ENCODE measurements at regions not wholly inside any gene's neighbourhood (a gene's known extent, or its start where the extent isn't known, plus 50 kb on each side); places are given as distances from the start of the nearest gene placed in this dataset.
"Not testable (repeated sequence)": the region's sequence is repeated elsewhere in the genome, so short reads cannot be mapped to it uniquely, and the experiment has no call there.

DNA sequence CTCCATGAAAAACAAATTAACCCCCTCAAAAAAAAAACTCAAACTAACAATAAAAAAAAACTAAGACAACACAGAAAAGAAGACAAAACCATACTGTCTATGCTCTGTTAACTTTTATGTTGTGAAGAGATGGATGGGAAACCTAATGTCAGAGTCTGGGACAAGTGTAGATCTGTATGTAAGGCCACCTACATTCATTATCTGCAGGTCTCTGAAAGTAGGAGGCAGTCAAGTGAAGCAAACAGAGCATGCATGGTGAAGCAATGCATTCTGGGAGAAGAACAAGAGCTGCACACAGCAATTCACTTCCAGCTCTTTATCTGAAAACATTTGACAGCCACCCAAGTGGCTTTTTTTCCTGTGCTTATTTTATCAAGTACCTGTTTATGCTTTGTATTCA, 452.0 kb downstream of the EPHA7 start:
- FAIRE-seq, result no peak
- Histone ChIP-seq H2AFZ (ENCODE audit: control insufficient read depth, low read length) (no peak overlapping the region), H3K4me1 (ENCODE audit: control insufficient read depth, extremely low read depth, insufficient read depth, low read length) (no peaks in the 10 kb centered on the region), H4K20me1 (ENCODE audit: control insufficient read depth, extremely low read depth, insufficient read depth, low read length) (no peaks in the 10 kb centered on the region), H3K27ac (ENCODE audit: control insufficient read depth, insufficient read depth, low read length) (no peak overlapping the region), H3K27me3 (ENCODE audit: control insufficient read depth, extremely low read depth, insufficient read depth, low read length) (no peaks in the 10 kb centered on the region), H3K9ac (ENCODE audit: control insufficient read depth, extremely low read depth, insufficient read depth, low read length) (no peak overlapping the region), H3K9me1 (ENCODE audit: control insufficient read depth, extremely low read depth, insufficient read depth, low read length) (no peaks in the 10 kb centered on the region), H3K36me3 (ENCODE audit: control insufficient read depth in 2 of 2, extremely low read depth in 1 of 2, insufficient read depth in 2 of 2, low read length in 2 of 2) (no peaks in the 10 kb centered on the region), H3K4me3 (ENCODE audit: control insufficient read depth in 2 of 3, extremely low read depth in 1 of 3, insufficient read depth in 2 of 3, low read depth in 1 of 3, low read length in 3 of 3) (no peak overlapping the region), H3K9me3 (ENCODE audit: control insufficient read depth, low read depth, low read length) (no peaks in the 10 kb centered on the region), H3K79me2 (ENCODE audit: control insufficient read depth, insufficient read depth, low read length) (no peaks in the 10 kb centered on the region), H3K4me2 (ENCODE audit: control insufficient read depth, extremely low read depth, insufficient read depth, low read depth, low read length) (no peak overlapping the region)
- no peak for TF ChIP-seq EZH2 (IDR thresholded peaks at IDR 0.05; ENCODE audit: low read length)
- TF ChIP-seq, protein P1, sequence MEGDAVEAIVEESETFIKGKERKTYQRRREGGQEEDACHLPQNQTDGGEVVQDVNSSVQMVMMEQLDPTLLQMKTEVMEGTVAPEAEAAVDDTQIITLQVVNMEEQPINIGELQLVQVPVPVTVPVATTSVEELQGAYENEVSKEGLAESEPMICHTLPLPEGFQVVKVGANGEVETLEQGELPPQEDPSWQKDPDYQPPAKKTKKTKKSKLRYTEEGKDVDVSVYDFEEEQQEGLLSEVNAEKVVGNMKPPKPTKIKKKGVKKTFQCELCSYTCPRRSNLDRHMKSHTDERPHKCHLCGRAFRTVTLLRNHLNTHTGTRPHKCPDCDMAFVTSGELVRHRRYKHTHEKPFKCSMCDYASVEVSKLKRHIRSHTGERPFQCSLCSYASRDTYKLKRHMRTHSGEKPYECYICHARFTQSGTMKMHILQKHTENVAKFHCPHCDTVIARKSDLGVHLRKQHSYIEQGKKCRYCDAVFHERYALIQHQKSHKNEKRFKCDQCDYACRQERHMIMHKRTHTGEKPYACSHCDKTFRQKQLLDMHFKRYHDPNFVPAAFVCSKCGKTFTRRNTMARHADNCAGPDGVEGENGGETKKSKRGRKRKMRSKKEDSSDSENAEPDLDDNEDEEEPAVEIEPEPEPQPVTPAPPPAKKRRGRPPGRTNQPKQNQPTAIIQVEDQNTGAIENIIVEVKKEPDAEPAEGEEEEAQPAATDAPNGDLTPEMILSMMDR (optimal IDR thresholded peaks at IDR 0.05 in 1 of 3, IDR thresholded peaks at IDR 0.05 in 1 of 3, conservative IDR thresholded peaks at IDR 0.05 in 1 of 3; ENCODE audit: extremely low read depth in 1 of 3, insufficient read depth in 2 of 3, low read length in 3 of 3), result no peak
- DNase-seq (ENCODE audit: low read depth, low spot score), result no peak
- dilution Hi-C loops (cut with MboI; ENCODE audit: extremely low pct_ligation_motif_present, low sequenced_read_pairs), result no loop called here

- no peak overlapping the region for H3K9ac ChIP-seq (ENCODE audit: control insufficient read depth, extremely low read depth, insufficient read depth, low read length)
- no peak overlapping the region for H3K27ac ChIP-seq (ENCODE audit: control insufficient read depth, insufficient read depth, low read length)
- H3K4me1 ChIP-seq (ENCODE audit: control insufficient read depth, extremely low read depth, insufficient read depth, low read length), result no peaks in the 10 kb centered on the region
- FAIRE-seq, result no peak
- no peaks in the 10 kb centered on the region for H3K27me3 ChIP-seq (ENCODE audit: control insufficient read depth, extremely low read depth, insufficient read depth, low read length)
- DNase-seq (ENCODE audit: low read depth, low spot score), result no peak
- no peak for TF ChIP-seq EZH2 (IDR thresholded peaks at IDR 0.05; ENCODE audit: low read length)
- TF ChIP-seq, protein P1 (optimal IDR thresholded peaks at IDR 0.05 in 1 of 3, IDR thresholded peaks at IDR 0.05 in 1 of 3, conservative IDR thresholded peaks at IDR 0.05 in 1 of 3; ENCODE audit: extremely low read depth in 1 of 3, insufficient read depth in 2 of 3, low read length in 3 of 3), result no peak
- H2AFZ ChIP-seq (ENCODE audit: control insufficient read depth, low read length), result no peak overlapping the region
- no peaks in the 10 kb centered on the region for H3K79me2 ChIP-seq (ENCODE audit: control insufficient read depth, insufficient read depth, low read length)
- no peak overlapping the region for H3K4me3 ChIP-seq (ENCODE audit: control insufficient read depth in 2 of 3, extremely low read depth in 1 of 3, insufficient read depth in 2 of 3, low read depth in 1 of 3, low read length in 3 of 3)
- H3K9me3 ChIP-seq (ENCODE audit: control insufficient read depth, low read depth, low read length), result no peaks in the 10 kb centered on the region
- no peaks in the 10 kb centered on the region for H3K36me3 ChIP-seq (ENCODE audit: control insufficient read depth in 2 of 2, extremely low read depth in 1 of 2, insufficient read depth in 2 of 2, low read length in 2 of 2)
- H3K4me2 ChIP-seq (ENCODE audit: control insufficient read depth, extremely low read depth, insufficient read depth, low read depth, low read length), result no peak overlapping the region
- dilution Hi-C loops (cut with MboI; ENCODE audit: extremely low pct_ligation_motif_present, low sequenced_read_pairs), result no loop called here
- no peaks in the 10 kb centered on the region for H3K9me1 ChIP-seq (ENCODE audit: control insufficient read depth, extremely low read depth, insufficient read depth, low read length)
- no peaks in the 10 kb centered on the region for H4K20me1 ChIP-seq (ENCODE audit: control insufficient read depth, extremely low read depth, insufficient read depth, low read length)
Measured at GRCh38 chr6:92962846-92963245, 456.5 kb downstream of the EPHA7 start.

DNA sequence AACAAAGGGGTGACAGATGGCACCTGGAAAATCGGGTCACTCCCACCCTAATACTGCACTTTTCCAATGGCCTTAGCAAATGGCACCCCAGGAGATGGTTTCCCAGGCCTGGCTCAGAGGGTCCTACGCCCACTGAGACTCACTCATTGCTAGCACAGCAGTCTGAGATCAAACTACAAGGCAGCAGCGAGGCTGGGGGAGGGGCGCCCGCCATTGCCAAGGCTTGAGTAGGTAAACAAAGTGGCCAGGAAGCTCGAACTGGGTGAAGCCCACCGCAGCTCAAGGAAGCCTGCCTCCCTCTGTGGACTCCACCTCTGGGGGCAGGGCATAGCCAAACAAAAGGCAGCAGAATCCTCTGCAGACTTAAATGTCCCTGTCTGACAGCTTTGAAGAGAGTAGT, 467.2 kb downstream of the EPHA7 start:
- H3K9ac ChIP-seq (ENCODE audit: control insufficient read depth, extremely low read depth, insufficient read depth, low read length); H3K4me1 ChIP-seq (ENCODE audit: control insufficient read depth, extremely low read depth, insufficient read depth, low read length); dilution Hi-C loops (cut with MboI; ENCODE audit: extremely low pct_ligation_motif_present, low sequenced_read_pairs); H3K79me2 ChIP-seq (ENCODE audit: control insufficient read depth, insufficient read depth, low read length); H3K36me3 ChIP-seq (ENCODE audit: control insufficient read depth in 2 of 2, extremely low read depth in 1 of 2, insufficient read depth in 2 of 2, low read length in 2 of 2); H3K4me2 ChIP-seq (ENCODE audit: control insufficient read depth, extremely low read depth, insufficient read depth, low read depth, low read length); H2AFZ ChIP-seq (ENCODE audit: control insufficient read depth, low read length); H3K27me3 ChIP-seq (ENCODE audit: control insufficient read depth, extremely low read depth, insufficient read depth, low read length); H3K9me1 ChIP-seq (ENCODE audit: control insufficient read depth, extremely low read depth, insufficient read depth, low read length); FAIRE-seq; H3K27ac ChIP-seq (ENCODE audit: control insufficient read depth, insufficient read depth, low read length); H3K9me3 ChIP-seq (ENCODE audit: control insufficient read depth, low read depth, low read length); H4K20me1 ChIP-seq (ENCODE audit: control insufficient read depth, extremely low read depth, insufficient read depth, low read length); DNase-seq (ENCODE audit: low read depth, low spot score); H3K4me3 ChIP-seq (ENCODE audit: control insufficient read depth in 2 of 3, extremely low read depth in 1 of 3, insufficient read depth in 2 of 3, low read depth in 1 of 3, low read length in 3 of 3): not testable (repeated sequence)

Measured in keratinocyte (primary cell).